LNCAP (cell line): ENCODE measurements at regions not wholly inside any gene's neighbourhood (a gene's known extent, or its start where the extent isn't known, plus 50 kb on each side); places are given as distances from the start of the nearest gene placed in this dataset.

Experiments used
- TF ChIP-seq, protein P1 (sequence below): fragments of 450-650 bp; IDR thresholded peaks from 2 replicates; pipeline ENCODE4 v1.5.1; 2017; ENCODE audit warnings: mild to moderate bottlenecking

DNA sequence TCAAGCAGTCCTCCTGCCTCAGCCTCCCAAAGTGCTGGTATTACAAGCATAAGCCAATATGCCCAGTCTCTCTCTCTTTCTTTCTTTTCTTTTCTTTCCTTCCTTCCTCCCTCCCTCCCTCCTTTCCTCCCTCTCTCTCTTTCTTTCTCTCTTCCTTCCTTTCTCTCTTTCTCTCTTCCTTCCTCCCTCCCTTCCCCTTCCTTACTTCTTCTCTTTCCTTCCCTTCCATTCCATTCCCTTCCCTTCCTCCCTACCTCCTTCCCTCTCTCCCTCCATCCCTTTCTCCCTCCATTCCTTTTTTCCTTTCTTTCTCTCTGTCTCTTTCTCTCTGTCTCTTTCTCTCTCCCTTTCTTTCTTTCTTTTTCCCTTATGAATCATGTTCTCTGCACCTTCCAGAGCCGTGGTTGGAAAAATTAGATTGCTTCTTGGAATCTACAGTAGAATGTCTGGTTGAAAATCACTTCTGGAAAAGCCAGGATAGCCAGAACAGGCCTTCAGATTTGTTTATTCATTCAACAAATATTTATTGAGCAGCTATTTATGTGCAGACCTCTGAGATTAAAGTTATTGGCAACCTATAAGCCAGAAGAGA, 68.4 kb upstream of the ARHGAP5 start:
- TF ChIP-seq, protein P1, sequence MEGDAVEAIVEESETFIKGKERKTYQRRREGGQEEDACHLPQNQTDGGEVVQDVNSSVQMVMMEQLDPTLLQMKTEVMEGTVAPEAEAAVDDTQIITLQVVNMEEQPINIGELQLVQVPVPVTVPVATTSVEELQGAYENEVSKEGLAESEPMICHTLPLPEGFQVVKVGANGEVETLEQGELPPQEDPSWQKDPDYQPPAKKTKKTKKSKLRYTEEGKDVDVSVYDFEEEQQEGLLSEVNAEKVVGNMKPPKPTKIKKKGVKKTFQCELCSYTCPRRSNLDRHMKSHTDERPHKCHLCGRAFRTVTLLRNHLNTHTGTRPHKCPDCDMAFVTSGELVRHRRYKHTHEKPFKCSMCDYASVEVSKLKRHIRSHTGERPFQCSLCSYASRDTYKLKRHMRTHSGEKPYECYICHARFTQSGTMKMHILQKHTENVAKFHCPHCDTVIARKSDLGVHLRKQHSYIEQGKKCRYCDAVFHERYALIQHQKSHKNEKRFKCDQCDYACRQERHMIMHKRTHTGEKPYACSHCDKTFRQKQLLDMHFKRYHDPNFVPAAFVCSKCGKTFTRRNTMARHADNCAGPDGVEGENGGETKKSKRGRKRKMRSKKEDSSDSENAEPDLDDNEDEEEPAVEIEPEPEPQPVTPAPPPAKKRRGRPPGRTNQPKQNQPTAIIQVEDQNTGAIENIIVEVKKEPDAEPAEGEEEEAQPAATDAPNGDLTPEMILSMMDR: no peak

DNA sequence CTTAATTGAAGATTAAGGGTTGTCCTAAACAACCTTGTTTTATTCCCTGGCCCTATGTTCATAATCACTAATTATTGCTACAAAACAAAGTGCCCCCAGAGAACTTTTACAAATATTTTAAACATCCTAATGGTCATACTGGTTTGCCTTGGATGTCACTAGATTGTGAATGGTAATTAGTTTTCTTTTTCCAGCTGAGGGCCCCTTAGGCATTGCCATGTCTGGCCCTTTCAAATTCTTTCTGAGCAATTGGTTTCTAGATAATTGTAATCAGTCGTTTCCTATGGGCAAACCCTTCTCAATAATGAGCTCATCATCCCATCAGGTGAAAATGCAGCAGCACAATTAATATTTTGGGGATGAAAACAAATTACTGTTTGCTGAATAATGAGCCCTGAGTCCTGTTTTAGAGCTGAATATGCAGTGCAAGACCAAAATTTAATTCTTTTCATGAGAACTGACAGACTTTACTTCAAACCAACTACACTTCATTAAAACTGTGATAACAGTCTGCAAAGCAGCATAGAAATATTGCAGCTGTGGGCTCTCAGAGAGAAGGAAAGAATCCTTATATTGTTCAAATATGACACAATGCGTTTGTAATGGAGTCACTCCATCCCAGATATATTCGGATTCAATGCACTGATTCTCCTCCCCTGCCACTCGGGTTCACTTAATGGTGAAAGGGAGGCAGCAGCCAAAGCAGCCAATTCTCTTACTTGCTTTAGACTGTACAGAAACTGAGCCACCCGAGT, 67.7 kb upstream of the ARHGAP5 start:
- TF ChIP-seq, protein P1: no peak

DNA sequence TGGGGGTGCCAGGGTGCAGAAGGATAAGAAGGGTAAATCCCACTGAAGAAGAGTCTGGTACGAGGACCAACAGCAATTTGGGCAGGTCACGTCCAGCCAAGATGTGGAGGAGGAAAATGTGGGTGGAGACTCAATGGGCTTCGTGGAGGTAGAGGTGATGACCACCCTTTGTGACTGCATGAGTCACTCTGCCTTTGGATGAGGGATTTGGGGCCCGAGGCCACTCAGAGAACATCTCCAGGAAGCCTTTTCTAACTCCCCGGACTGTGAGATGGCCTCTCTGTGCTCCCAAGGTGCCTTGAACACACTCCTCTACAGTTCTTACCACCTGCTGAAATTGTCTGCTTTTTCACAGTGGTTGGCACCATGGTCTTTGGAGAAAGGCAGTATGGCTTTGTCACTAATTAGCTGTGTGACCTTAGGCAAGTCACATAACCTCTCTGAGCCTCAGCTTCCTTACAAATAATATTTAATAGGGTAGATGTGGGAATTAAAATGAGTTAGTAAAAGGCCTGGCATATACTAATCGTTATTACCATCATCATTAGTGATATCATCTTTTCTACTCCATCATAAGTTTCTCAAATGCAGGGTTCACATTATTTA, 67.0 kb upstream of the ARHGAP5 start:
- TF ChIP-seq, protein P1: no peak

DNA sequence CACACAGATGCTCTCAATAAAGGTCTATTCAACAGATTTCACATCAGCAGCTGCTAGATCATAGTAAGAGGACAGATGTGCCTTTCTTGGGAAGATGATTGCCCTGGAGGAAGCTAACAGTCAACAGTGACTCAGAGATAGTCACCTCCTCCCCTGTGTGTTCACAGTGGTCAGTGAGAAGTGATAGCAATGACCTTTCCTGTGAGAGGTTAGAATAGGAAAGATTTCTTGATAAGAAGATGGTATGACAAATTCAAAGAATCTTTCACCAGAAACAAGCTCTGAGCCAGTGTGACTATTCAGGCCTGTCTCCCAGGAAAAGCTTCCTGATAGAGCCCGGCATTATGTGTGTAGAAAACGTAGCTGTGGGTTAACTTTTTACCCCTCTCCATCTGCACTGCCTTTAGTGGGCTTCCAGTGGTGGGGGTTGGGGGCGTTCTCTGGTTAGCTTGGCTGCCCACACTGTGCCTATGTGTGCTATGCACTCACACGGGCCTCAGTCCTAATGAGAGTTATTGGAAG, 66.4 kb upstream of the ARHGAP5 start:
- TF ChIP-seq, protein P1: no peak

DNA sequence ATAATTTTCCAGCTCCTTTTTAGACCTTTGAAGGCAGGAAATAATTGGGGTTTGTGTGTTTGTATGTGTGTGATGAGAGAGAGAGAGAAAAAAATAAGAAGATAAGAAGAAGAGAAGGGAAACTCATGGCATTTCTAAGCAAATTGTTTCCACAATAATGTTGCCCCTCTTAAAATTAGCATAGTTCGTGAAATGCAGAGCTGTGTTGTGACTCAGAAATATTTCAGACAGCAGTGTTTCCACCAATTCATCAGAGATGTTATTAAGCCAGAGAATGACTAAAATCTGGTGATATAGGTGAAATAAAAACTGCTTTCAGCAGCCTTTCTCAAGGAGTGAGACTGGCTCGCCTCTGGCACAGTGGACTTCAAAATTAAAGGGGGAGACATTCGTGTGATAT, 65.9 kb upstream of the ARHGAP5 start:
- TF ChIP-seq, protein P1: no peak

DNA sequence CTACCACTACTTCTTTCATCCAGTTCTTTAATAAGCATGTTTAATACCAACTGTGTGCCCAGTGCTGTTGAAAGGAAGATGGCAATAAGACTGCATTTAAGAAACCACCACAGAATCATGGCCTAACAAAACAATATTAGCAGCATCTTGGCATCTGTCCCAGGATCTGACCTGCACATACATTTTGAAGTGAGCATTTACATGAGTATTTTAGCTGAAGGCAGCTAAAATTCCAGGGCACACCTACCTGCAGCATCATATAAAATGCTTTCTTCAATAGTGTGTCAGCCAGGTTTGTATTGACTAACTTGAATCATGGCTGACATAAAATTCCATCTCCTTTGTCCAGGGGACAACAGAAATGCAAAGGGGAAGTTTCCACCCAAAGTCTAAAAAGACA, 65.0 kb upstream of the ARHGAP5 start:
- TF ChIP-seq, protein P1: no peak

DNA sequence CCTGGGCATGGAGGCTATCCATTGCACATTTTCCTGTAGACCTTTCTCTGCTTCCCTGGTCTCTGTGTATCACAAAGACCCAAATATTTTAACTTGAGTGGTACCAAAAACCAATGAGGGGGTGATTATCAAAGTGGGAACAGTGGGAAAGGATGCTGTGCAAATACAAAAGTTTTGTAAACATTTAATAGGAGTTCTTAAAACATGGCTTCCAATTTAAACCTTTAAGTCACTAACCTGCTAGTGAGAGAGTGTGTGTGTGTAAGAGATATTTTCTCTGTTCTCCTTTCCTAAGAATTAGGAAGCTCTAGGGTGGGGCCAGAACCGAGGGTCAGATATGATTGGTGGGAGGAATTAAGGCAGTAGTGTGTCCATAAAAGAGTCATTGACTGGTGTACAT, 64.5 kb upstream of the ARHGAP5 start:
- TF ChIP-seq, protein P1: no peak
